ENCODE measurements at regions not wholly inside any gene's neighbourhood (a gene's known extent, or its start where the extent isn't known, plus 50 kb on each side); places are given as distances from the start of the nearest gene placed in this dataset.
A peak's percentile ranks its signal among the peaks of the same experiment; 100 is the strongest.
"Not testable (repeated sequence)": the region's sequence is repeated elsewhere in the genome, so short reads cannot be mapped to it uniquely, and the experiment has no call there.

DNA sequence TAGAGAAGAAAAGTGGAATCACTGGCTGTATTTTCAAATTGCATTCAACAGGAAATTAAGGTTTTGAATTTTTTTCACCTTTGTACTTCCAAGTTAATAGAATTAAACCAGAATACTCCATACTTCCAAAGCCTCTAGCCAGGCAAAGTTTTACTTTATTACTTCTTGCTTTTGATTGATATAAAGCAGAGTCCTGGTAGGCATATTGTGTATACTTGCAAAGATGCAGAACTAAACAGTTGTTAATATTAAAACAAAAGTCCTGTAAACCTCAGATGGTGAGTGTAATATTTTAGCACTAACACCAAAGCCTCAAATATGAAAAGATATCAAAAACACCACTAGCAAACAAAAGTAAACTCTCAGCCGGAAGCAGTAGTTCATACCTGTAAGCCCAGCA lies 107.2 kb upstream of the C2CD4B start:
- no peak for DNase-seq

DNA sequence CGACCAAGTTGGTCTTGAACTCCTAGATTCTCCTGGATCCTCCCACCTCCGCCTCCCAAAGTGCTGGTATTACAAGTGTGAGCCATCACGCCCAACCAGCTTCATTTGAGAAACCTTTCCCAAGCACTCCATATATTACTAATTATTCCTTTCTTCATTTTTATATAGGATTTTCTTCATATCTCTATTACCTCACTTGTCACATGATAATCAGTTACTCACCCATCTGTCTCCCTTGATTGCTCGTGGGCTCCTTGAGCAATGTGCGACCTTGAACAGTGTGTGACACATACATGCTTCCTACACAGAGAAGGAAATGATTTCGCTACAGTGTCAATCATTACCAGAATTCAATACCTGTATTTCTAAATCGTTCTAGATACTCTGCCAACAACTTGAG lies 110.7 kb upstream of the C2CD4B start:
- DNase-seq = no peak

DNA sequence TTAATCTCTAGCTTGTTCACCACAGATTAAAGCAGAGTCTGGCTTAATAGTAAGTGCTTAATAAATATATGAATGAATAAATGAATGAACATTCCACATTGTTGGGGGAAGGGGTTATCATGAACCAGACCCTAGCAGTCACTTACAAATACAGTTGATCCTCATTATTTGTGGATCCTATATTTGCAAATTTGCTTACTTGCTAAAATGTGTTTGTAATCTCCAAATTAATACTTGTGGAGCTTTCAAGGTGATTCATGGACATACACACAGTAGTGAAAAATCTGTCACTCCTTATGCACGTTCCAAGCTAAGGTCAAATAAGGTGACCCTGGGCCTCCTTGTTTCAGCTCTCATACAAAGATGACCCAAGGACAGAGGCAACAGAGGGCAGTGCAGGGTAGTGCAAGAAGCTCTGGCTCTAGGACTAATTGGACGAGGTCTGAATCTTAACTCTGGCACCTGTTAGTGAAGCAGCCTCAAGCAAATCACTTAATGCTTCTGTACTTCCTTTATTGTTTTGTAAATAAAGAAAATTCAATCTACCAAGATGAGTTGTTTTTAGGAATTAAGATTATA lies 112.8 kb upstream of the C2CD4B start:
- no peak for DNase-seq

DNA sequence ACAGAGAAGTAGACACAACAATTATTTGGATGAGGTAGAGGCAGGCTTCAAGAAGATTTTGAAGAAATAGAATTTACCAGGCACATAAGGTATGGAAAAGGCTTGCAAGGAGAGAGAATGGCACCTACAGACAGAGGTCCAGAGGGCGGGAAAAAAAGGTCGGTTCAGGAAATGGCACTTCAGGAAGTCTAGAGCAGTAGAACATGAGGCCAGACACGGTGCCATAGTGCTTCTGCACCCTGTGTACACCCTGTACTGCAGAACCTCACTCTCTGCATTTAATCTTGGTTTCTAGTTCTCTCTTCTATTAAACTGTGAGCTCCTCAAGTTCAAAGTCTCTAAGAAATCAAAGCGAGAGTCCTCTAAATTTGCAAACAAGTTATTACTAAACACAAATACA lies 113.4 kb upstream of the C2CD4B start:
- no peak for DNase-seq

DNA sequence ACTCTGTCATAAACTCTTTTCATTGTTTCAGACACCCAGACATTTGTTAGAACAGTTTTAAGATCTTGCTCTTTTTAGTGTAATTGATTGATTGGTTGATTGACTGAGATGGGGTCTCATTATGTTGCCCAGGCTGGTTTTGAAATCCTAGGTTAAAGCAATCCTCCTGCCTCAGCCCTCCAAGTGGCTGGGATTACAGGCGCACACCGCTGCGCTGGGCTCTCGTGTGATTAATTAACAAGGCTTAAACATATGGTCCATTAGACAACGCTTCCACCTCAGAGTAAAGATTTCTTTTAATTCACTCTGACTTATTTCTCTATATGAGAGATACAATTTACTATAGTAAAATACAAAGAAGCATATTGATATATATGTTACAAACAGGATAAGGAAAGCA lies 114.0 kb upstream of the C2CD4B start:
- no peak for DNase-seq

DNA sequence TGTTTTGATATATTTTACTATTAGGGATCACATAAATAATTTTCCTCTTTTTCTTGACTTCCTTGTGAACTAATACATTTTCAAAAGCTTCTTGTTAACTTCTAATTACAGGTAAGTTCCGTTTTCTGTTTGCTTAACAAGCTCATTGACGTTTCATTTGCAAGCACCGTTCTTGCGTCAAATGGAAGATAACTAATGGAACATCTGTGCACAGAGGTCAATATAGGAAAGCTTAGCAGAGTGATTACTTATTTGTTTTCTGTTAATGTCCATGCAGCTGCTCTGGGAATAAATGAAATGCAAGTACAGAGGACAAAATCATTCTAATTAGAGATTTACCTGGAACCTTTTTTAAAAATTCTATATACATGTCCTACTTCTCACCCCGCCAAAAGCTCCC lies 115.5 kb upstream of the C2CD4B start:
- no peak for DNase-seq

DNA sequence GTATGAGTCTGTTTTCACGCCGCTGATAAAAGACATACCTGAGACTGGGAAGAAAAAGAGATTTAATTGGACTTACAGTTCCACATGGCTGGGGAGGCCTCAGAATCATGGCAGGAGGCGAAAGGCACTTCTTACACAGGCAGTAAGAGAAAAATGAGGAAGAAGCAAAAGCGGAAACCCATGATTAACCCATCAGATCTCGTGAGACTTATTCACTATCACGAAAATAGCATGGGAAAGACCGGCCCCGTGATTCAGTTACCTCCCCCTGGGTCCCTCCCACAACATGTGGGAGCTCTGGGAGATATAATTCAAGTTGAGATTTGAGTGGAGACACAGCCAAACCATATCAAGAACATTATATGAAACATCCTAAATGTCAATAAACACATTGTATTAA lies 116.7 kb upstream of the C2CD4B start:
- not testable (repeated sequence) for DNase-seq

DNA sequence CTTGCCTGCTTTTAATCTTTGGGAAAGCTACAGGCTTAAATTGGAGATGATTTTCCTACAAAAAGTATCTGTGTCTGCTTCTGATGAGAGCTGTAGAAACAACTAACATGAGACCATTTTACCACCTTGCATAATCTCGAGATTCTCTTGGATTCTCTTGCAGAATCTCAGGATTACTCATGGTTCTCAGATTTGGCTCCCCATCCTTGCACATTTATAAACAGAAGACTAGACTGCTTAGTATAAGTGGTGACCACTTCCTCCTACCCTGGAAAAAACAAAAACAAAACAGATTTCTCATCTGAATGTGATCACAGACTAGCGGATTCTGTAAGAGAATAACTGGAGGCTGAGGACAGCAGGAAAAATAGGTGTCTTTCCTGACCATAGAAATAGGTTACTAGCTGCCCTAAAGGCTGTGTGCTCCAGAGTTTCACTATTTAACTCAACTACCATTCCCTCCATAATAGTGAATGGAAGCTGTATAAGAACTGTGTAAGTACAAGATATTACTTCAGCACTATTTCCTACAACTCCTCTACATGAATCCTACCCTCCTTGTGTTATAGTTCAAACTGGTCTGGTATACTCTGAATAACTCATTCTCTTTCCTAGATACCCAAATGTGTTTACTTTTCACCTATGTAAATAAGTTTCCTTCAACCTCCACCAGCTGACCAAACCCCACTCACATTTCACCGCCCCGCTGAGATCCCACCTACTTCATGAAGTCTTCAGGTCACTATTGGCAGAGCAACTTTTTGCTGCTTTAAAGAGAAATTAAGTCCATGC lies 122.2 kb upstream of the C2CD4B start:
- DNase-seq = no peak

DNA sequence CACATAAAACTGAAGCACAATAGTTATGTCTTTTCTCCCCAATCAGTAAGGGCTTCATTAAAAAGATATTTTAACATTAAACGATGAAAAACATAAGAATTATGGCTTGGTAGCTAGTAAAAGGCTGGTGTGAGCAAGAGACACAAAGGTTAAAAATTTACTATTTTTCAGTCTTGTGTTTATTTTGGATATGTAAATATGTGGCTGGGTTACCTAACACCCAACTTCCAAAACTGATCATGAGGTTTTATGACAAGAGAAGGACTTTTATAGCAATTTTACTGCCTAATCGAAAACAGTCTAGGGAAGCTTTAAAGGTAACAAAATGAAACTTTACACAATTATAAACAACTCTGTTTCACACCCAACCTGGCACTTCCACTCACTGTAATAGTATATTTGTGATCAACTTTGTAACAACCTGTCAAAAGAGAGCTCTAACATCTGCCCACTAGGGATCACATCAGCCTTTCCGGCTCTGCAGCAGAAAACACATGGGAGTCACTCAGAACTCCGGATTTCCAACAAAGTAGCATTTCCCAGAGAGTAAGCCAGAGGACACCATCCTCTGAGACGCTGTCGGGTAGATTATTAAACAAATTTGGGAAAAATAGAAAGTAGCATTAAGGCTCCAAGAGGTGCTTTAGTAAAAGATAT lies 123.4 kb upstream of the C2CD4B start:
- DNase-seq = no peak

DNA sequence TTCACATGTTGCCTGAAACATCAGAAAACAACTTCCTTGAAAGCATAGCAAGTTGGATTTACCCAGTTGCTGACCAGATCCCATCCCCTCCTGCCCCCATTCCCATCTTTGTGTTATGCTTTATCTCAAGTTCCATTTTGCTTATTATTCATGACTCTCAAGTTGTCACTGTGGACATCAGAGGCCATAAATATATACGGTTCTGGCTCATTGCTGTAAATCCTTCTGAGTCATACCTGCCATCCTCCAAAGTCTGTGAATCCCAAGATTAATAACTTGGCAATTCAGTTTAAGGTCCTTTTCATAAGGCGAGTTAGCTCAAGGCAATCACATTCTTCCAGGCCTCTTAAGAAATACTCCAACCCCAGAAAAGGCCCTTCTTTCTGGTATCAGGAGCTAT lies 126.2 kb upstream of the C2CD4B start:
- DNase-seq = no peak

DNA sequence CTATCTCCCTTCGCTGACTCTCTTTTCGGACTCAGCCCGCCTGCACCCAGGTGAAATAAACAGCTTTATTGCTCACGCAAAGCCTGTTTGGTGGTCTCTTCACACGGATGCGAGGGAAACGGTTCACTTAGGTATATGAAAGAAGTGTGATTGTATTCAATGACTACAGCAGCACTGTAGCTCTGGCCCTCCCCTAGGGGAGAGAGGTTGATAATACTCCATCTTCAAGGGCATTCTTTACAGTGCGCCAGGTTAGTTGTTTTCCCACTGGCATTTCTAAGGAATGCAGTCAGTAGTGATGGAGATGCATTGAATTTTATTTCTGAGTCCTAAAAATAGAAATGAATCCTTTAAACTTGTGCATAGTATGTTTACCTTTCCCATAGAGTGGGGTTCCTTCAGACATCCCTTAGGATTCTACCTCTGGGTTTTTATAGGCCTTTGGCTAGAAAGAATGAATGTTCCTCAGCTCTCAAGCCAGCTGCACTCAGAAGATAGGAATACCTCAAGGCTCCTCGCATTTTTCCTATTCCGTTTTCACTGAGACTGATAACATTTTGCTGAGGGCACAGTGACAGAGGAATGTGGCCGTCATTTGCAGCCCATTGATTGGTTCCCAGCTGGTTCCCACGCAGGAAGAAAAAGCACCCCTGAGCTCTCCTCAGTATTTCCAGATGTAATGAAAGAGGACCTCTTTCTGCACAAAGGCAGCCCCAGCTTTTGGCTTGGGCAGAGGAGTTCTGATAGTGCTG lies 131.8 kb upstream of the C2CD4B start:
- DNase-seq = no peak

DNA sequence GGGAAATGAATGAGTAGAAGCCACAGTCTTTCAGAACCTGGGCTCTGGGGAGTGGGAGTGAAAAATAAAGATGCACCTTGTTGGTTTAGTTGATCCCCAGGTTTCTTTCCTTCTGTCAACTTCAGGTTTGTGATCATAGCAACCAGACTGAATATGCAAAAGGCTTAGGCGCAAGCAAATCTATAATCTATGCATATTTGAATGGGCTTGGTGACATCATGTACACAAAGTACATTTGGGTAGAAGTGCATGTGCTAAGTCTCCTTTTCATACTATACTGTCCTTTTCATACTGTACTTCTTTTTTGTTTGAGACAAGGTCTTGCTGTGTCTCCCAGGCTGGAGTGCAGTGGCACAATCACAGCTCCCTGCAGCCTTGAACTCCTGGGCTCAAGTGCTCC lies 132.4 kb upstream of the C2CD4B start:
- DNase-seq = no peak

DNA sequence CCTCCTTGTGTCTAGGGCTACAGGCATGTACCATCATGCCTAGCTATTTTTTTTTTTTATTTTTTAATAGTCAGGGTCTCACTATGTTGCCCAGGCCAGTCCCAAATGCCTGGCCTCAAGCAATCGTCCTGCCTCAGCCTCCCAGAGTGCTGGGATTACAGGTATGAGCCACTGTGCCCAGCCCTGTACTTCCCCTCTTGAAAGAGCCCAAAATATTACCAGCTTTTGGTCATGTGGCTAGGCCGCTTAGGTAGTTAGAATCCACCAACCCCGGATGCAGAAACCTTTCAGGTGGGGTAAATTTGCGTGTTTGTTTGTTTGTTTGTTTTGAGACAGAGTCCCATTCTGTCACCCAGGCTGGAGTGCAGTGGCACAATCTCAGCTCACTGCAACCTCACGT lies 132.8 kb upstream of the C2CD4B start:
- DNase-seq = no peak

DNA sequence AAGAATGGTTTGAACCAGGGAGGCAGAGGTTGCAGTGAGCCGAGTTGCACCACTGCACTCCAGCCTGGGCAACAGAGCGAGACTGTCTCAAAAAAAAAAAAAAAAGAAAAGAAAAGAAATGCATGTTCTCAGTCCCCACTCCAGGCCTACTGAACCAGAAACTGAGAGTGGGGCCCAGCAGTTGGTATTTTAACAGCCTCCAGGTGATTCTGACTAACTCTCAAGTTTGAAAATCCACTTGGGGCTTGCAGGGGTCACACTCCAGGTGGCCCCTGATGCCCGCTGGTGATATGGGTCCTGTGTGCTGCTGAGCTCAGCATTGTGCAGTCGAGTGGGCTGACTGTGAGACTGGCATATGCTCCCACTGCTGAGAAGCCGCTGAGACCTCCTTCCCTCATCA lies 133.7 kb upstream of the C2CD4B start:
- DNase-seq = peak; percentile 42

DNA sequence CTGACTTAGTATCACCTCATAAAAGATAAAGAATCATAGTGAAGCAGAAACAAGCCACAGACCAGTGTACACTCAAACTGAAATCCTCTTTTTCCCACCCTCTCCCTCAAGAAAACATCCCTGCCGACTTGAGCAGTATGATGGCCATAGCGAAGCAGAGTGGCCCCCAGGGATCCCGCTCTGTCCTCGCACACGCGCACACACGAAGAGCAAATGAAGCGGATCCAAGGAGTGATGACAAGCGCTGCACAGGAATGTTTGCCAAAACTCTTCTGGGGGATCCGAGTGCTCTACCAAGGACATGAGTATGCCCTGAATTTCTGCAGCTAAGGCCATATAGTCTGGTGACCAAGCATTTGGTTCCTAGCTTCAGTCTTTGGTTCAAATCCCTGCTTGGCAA lies 134.5 kb upstream of the C2CD4B start:
- peak; percentile 21 for DNase-seq

DNA sequence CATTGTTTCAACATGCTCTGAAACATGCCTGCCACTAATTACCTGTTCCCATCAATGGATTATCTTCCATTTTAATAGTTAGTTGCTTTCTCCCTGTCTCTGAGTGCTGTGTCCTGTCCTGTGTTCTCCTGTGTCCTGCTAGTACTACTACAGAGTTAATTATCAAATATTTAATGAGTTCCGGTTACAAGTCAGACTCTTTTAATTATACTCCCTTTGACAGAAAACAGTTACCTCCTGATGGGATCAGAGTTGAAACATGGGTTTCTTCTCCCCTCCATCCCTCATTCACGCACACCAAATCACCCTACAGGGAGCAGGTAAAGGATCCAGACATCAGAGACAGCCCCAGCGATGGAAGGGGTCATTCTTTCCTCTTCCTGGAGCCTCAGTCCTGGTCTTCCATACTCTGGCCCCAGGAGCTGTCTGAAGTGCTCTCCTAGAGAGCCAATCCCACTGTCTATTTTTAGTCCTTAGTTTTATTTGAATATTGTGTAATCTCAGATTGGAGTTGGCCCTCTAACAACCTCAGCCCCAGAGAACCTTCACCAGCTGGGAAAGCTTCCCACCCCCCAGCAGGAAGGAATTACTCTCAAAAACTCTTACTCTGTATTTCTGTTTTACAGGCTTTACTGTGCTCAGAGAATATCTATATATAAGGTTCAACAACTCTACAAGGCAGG lies 137.0 kb upstream of the C2CD4B start:
- DNase-seq = no peak

DNA sequence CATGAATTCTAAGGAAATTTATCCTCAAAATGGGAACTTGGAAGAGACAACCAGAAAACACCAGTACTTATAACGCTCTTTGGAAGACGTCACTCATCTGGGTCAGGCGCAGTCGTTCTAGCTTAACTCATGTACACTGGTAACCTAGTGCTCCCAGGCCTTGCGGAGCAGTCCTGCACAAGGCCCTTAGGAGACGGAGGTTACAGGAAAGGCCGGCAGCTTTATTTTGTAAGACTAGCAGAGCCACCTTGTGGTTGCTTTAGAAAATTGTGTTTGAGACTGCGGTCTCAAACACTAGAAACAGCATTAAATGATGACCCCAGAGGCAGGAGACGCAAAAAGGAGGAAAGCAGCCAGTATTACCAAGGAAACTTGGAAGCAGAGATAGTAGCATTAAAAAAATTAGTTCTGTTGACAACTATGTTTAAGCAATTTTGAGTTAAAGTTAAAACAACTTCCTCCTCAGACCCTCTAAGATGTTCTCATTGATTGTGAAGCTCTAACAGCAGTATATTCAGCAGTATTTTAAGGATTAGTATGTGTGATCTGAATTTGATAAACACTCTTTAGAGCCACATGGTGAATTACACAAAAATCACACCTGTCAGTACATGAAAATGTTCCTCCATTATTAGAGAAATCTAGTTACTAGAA lies 141.9 kb upstream of the C2CD4B start:
- DNase-seq = peak; percentile 37

DNA sequence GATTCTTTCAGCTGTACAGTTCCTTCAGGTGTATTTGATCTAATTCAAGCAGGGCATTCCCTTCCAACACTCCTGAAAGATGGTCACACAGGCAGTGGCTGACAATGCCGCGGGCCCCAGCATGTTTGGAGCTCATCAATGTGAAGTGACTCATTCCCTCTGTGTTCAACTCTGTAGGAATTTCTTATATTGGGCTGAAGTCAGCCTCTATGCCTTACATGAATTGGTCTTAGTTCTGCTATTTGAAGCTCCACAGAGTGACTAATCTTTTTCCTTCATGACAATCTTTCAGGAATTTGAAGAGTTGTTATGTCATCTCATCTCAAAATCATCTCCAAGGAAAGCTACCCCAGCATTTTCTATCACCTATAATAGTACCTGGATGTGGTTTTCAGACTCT lies 142.5 kb upstream of the C2CD4B start:
- DNase-seq = no peak

DNA sequence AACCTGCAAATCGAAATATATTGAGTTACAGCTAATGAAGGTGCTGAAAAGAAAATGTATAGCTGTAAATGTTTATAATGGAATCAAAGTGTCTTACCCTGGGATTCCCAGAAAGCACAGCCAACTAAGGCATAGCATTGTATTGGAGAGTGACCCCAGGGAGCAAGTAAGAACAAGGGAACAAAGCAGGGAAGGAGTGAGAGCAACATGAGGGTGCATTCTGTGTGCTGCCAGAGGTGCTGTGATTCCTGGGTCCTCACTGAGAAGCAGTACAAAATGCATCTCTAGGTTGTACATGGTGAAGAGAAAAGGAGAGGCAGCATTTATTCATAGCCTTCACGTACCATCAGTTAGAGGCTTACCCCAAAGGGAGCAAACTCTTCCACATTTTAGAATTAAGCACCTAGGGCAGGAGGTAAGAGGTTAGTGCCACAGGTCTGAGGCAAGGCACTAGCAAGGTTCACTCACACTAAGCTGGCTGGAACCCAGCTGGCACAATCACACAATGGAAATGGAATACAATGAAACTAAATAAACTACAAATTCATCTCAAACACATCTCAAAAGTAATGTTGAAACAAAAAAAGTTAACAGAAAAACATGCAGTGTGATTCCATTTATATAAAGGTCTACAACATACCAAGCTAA lies 151.5 kb upstream of the C2CD4B start:
- no peak for DNase-seq

DNA sequence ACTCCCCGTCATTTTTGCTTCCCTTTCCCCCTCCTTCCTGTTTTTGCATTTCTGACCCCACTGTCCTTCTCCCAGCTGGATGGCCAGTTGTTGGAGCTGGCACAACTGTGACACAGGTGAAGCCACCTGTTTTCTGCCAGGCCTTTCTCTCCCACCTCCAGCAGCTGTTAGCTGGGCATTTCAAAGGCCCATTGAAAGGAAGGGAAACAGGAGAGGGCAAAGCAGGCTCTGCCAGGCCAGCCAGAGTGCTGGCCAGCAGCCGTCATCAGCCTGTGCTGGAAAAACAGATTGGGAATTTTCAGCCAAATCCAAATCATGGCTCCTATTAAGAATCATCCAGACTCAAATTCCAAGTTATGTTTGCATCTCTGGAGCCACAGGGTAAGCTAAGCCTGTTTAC lies 155.2 kb upstream of the C2CD4B start:
- DNase-seq = no peak

DNA sequence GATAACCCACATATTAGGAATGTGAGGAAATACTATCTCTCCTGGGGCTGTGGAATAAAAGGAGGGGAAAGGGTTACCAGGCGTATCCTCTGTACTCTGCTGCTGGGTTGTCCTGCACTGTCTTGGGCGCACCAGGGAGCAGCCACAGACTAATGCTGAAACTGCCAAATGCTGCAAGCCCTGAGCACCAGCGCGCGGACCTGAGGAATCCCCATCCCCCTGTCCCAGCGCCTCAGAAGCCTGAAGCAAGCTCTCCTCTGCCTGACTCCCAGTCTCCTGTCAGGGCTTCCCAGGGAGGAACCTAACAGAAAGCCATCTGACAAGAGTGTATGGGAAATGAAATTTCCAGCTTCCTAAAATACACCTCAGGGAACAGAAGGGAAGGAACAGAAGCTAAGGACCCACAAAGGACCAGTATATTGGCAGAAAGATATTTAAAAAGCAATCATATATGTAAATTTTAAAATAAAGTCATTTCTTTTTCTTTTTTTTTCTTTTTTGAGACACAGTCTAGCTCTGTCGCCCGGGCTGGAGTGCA lies 158.3 kb upstream of the C2CD4B start:
- no peak for DNase-seq

DNA sequence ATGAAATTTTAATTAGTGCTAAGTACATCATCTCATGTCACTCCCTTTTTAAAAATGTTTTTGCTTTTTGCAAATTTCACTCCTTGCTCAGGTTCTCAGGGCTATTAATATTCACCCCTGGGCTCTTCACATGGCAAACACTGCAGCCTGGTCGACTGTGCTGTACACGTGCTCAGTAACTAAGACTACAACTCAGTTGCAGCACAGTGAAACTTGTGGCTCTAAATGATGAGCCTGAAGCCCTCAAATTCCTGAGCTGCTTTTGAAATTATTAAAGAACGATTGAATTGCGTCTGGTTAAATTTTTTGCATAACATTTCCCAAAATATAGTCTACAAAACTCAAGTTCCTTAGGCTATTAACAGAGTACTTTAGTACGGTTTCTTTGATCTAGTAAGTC lies 159.3 kb upstream of the C2CD4B start:
- DNase-seq = no peak

Data from DMS79 treated with DMSO at 0.1 percent for 48 hours (cell line).